Esophagus mucosa (tissue), 1 donor: ENCODE measurements at regions not wholly inside any gene's neighbourhood (a gene's known extent, or its start where the extent isn't known, plus 50 kb on each side); places are given as distances from the start of the nearest gene placed in this dataset.

ENCODE experiments used
- ATAC-seq: fragments of 200-7000 bp; cut with Tn5 transposase; one replicate; pipeline ENCODE4 v1.9.1; 2020
- donor health status: DM: yes; HTN: yes; CAD: no.

- no peak for ATAC-seq
These were observed 297.4 kb upstream of the SFRP2 start for GRCh38 chr4:154086247-154086646.

- peak; percentile 32 for ATAC-seq
These were observed 296.0 kb upstream of the SFRP2 start for GRCh38 chr4:154084864-154085263.

GRCh38 chr4:154082760-154083535 is 294.1 kb upstream of the SFRP2 start:
- no peak for ATAC-seq

GRCh38 chr4:154081391-154081790 is 292.5 kb upstream of the SFRP2 start:
- ATAC-seq = no peak

GRCh38 chr4:154078504-154079350 is 289.8 kb upstream of the SFRP2 start:
- no peak for ATAC-seq

- ATAC-seq = no peak
These were observed 288.0 kb upstream of the SFRP2 start for GRCh38 chr4:154076921-154077320.

GRCh38 chr4:154073107-154073822 is 284.4 kb upstream of the SFRP2 start:
- ATAC-seq = peak; percentile 80

GRCh38 chr4:154067786-154068185 is 278.9 kb upstream of the SFRP2 start:
- ATAC-seq = no peak

- ATAC-seq = no peak
These were observed 276.5 kb upstream of the SFRP2 start for GRCh38 chr4:154065368-154065767.

- ATAC-seq = no peak
These were observed 275.4 kb upstream of the SFRP2 start for GRCh38 chr4:154064244-154064643.

GRCh38 chr4:154049457-154050181 is 260.7 kb upstream of the SFRP2 start:
- ATAC-seq = no peak

- no peak for ATAC-seq
These were observed 258.9 kb upstream of the SFRP2 start for GRCh38 chr4:154047733-154048132.

- no peak for ATAC-seq
These were observed 256.0 kb upstream of the SFRP2 start for GRCh38 chr4:154044742-154045485.

- no peak for ATAC-seq
These were observed 255.2 kb upstream of the SFRP2 start for GRCh38 chr4:154044108-154044531.

GRCh38 chr4:154041640-154042039 is 252.8 kb upstream of the SFRP2 start:
- no peak for ATAC-seq

GRCh38 chr4:154039435-154040343 is 250.8 kb upstream of the SFRP2 start:
- no peak for ATAC-seq

GRCh38 chr4:154036856-154037255 is 248.0 kb upstream of the SFRP2 start:
- ATAC-seq = no peak

- no peak for ATAC-seq
These were observed 246.5 kb upstream of the SFRP2 start for GRCh38 chr4:154035341-154035740.

- no peak for ATAC-seq
These were observed 245.0 kb upstream of the SFRP2 start for GRCh38 chr4:154033921-154034320.

- no peak for ATAC-seq
These were observed 244.0 kb upstream of the SFRP2 start for GRCh38 chr4:154032914-154033313.

- no peak for ATAC-seq
These were observed 241.9 kb upstream of the SFRP2 start for GRCh38 chr4:154030746-154031145.
